BE2C (cell line): ENCODE measurements at regions not wholly inside any gene's neighbourhood (a gene's known extent, or its start where the extent isn't known, plus 50 kb on each side); places are given as distances from the start of the nearest gene placed in this dataset.

ENCODE experiments used
- DNase-seq: peaks from one replicate; pipeline ENCODE4 v3.0.0-alpha.2; 2020
- H3K27me3 ChIP-seq: fragments of 250-450 bp; sonication (Bioruptor Pico); 2 replicates; pipeline ENCODE4 v1.5.1; 2020; ENCODE audit warnings: mild to moderate bottlenecking
- H3K36me3 ChIP-seq: fragments of 250-450 bp; sonication (Bioruptor Pico); 2 replicates; pipeline ENCODE4 v1.5.1; 2020; ENCODE audit warnings: mild to moderate bottlenecking
- H3K4me1 ChIP-seq: fragments of 250-450 bp; sonication (Bioruptor Pico); 2 replicates; pipeline ENCODE4 v1.5.1; 2020
- H3K4me3 ChIP-seq: 2 replicates; pipeline ENCODE4 v1.5.1; 2011; ENCODE audit warnings: low read depth, low read length
- H3K9me3 ChIP-seq: fragments of 250-450 bp; sonication (Bioruptor Pico); 2 replicates; pipeline ENCODE4 v1.5.1; 2020
- CTCF ChIP-seq: IDR thresholded peaks from 2 replicates; pipeline ENCODE4 v1.5.1; 2012; ENCODE audit warnings: mild to moderate bottlenecking, low read depth, low read length

- Histone ChIP-seq H3K4me3 (no peak overlapping the region), H3K4me1 (no peaks in the 10 kb centered on the region), H3K27me3 (no peaks in the 10 kb centered on the region), H3K36me3 (no peaks in the 10 kb centered on the region), H3K9me3 (no peaks in the 10 kb centered on the region)
- no peak for DNase-seq
- TF ChIP-seq CTCF: no peak
These were observed 213.5 kb upstream of the RND3 start for GRCh38 chr2:150700666-150701580.

- no peak overlapping the region for H3K4me3 ChIP-seq
- H3K4me1 ChIP-seq: no peaks in the 10 kb centered on the region
- H3K27me3 ChIP-seq: no peaks in the 10 kb centered on the region
- no peak for TF ChIP-seq CTCF
- no peak for DNase-seq
- H3K36me3 ChIP-seq: no peaks in the 10 kb centered on the region
- H3K9me3 ChIP-seq: no peaks in the 10 kb centered on the region
These were observed 211.8 kb upstream of the RND3 start for GRCh38 chr2:150699218-150699617.

- Histone ChIP-seq H3K4me3 (no peak overlapping the region), H3K27me3 (no peaks in the 10 kb centered on the region), H3K4me1 (no peaks in the 10 kb centered on the region), H3K36me3 (no peaks in the 10 kb centered on the region), H3K9me3 (no peaks in the 10 kb centered on the region)
- no peak for TF ChIP-seq CTCF
- DNase-seq: no peak
These were observed 210.7 kb upstream of the RND3 start for GRCh38 chr2:150698016-150698661.

GRCh38 chr2:150697596-150697995 is 210.1 kb upstream of the RND3 start:
- no peaks in the 10 kb centered on the region for H3K9me3 ChIP-seq
- no peak overlapping the region for H3K4me3 ChIP-seq
- no peak for DNase-seq
- no peaks in the 10 kb centered on the region for H3K4me1 ChIP-seq
- H3K27me3 ChIP-seq: no peaks in the 10 kb centered on the region
- no peak for TF ChIP-seq CTCF
- no peaks in the 10 kb centered on the region for H3K36me3 ChIP-seq

GRCh38 chr2:150695451-150696135 is 208.1 kb upstream of the RND3 start:
- Histone ChIP-seq H3K4me1 (no peaks in the 10 kb centered on the region), H3K36me3 (no peaks in the 10 kb centered on the region), H3K9me3 (no peaks in the 10 kb centered on the region), H3K4me3 (no peak overlapping the region), H3K27me3 (no peaks in the 10 kb centered on the region)
- no peak for TF ChIP-seq CTCF
- no peak for DNase-seq

DNA sequence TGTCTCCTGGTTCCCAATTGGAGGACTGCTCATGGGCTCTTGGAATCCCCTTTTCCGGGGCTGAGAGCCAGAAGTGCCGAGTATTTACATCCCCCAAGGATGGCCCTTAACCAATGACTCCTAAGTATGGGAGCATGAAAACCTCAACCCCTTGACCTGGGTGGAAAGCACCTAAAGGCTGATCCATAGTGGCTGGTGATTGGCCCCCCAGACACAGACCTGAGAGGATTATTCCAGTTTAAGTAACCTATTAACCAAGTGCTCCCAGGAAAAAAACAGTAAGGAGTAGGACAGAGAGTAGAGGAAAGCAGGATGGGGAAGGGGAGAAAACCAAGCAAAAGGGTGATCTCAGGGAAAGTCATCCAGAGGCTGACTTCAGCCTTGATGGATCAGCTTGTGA is 206.1 kb upstream of the RND3 start:
- Histone ChIP-seq H3K9me3 (no peaks in the 10 kb centered on the region), H3K36me3 (no peaks in the 10 kb centered on the region), H3K27me3 (no peaks in the 10 kb centered on the region), H3K4me3 (no peak overlapping the region), H3K4me1 (no peaks in the 10 kb centered on the region)
- DNase-seq: no peak
- no peak for TF ChIP-seq CTCF
